Panc1 (cell line): ENCODE measurements at regions not wholly inside any gene's neighbourhood (a gene's known extent, or its start where the extent isn't known, plus 50 kb on each side); places are given as distances from the start of the nearest gene placed in this dataset.
A peak's percentile ranks its signal among the peaks of the same experiment; 100 is the strongest.

Source experiments
- ATAC-seq: fragments of 200-7000 bp; cut with Tn5 transposase; 2 replicates; pipeline ENCODE4 v1.9.1; 2020; ENCODE audit warnings: mild to moderate bottlenecking, moderate library complexity
- BruUV-seq: library from RNA; stranded (reverse); fragments of 400-500 nt; replicated peaks from 2 replicates; lab custom pipeline; 2021; lab: Mats Ljungman, UMichigan
- CTCF ChIA-PET: fragments of 300-600 bp; sonication (Branson Sonifier 250); formaldehyde crosslinking; loops from one replicate; lab custom pipeline; 2022; ENCODE audit warnings: antibody characterized with exemption; lab: Charles Lee
- POLR2A ChIA-PET: fragments of 300-600 bp; sonication (Branson Sonifier 250); formaldehyde crosslinking; loops from one replicate; lab custom pipeline; 2022; ENCODE audit warnings: antibody characterized with exemption; lab: Charles Lee
- DNase-seq: peaks from one replicate; pipeline ENCODE4 v3.0.0-alpha.2; 2010; ENCODE audit warnings: low read depth, low spot score
- H3K27ac ChIP-seq: 2 replicates; pipeline ENCODE4 v1.5.1; 2011; ENCODE audit warnings: mild to moderate bottlenecking, low read length, inconsistent platforms
- H3K27me3 ChIP-seq: fragments of 200-500 bp; sonication (Bioruptor generic); 2 replicates; pipeline ENCODE4 v1.6.0; 2014; ENCODE audit warnings: low read length, inconsistent platforms; ENCODE audit not compliant: control insufficient read depth, insufficient read depth
- H3K36me3 ChIP-seq: fragments of 200-500 bp; sonication (Bioruptor generic); 2 replicates; pipeline ENCODE4 v1.5.1; 2014; ENCODE audit warnings: inconsistent platforms, mild to moderate bottlenecking, low read length, moderate library complexity; ENCODE audit not compliant: control insufficient read depth, insufficient read depth
- H3K4me1 ChIP-seq: 2 replicates; pipeline ENCODE4 v1.5.1; 2011; ENCODE audit warnings: inconsistent platforms, mild to moderate bottlenecking, low read length, moderate library complexity; ENCODE audit not compliant: control insufficient read depth, insufficient read depth
- H3K4me3 ChIP-seq, 2 experiments: 2 replicates each; pipeline ENCODE4 v1.5.1; 2011 to 2012; ENCODE audit warnings: low read depth in 2 of 2, low read length in 2 of 2, mild to moderate bottlenecking in 2 of 2, inconsistent platforms in 1 of 2, moderate library complexity in 1 of 2
- H3K9me3 ChIP-seq: fragments of 200-500 bp; sonication (Bioruptor generic); 2 replicates; pipeline ENCODE4 v1.5.1; 2014; ENCODE audit warnings: low read depth, mild to moderate bottlenecking, inconsistent platforms, low read length, moderate library complexity; ENCODE audit not compliant: control insufficient read depth, insufficient read depth
- POLR2AphosphoS5 ChIP-seq: IDR thresholded peaks from 2 replicates; pipeline ENCODE4 v1.6.1; 2012; ENCODE audit warnings: mild to moderate bottlenecking, low read depth, low read length, moderate library complexity
- SIN3A ChIP-seq: IDR thresholded peaks from 2 replicates; pipeline ENCODE4 v1.6.1; 2012; ENCODE audit warnings: low read depth, mild to moderate bottlenecking, low read length, moderate library complexity, borderline replicate concordance; ENCODE audit not compliant: insufficient read depth
- TCF7L2 ChIP-seq: IDR thresholded peaks from 2 replicates; pipeline ENCODE4 v1.6.1; 2011; ENCODE audit warnings: mild to moderate bottlenecking, low read depth, low read length, inconsistent platforms
- in situ Hi-C: cut with HindIII; loops from 2 replicates; pipeline ENCODE4 v1.10.0; 2016; ENCODE audit warnings: low sequenced_read_pairs, low pct_unique_long_range_greater_than_20kb
- intact Hi-C: fragments of 100-400 bp; cut with micrococcal nuclease; formaldehyde crosslinking; loops from one replicate; pipeline ENCODE4 v1.10.0; 2022; ENCODE audit not compliant: unreplicated experiment
- TF ChIP-seq, protein P1 (sequence below), 2 experiments: IDR thresholded peaks; 2 replicates each; pipeline ENCODE4 v1.6.1; 2011 to 2012; ENCODE audit warnings: low read depth in 2 of 2, control low read depth in 1 of 2, low read length in 1 of 2, mild to moderate bottlenecking in 1 of 2, moderate library complexity in 1 of 2; ENCODE audit not compliant: insufficient read depth in 1 of 2
- TF ChIP-seq, protein P2 (sequence below): fragments of 450-650 bp; IDR thresholded peaks from 2 replicates; pipeline ENCODE4 v1.5.1; 2017; ENCODE audit warnings: mild to moderate bottlenecking

DNA sequence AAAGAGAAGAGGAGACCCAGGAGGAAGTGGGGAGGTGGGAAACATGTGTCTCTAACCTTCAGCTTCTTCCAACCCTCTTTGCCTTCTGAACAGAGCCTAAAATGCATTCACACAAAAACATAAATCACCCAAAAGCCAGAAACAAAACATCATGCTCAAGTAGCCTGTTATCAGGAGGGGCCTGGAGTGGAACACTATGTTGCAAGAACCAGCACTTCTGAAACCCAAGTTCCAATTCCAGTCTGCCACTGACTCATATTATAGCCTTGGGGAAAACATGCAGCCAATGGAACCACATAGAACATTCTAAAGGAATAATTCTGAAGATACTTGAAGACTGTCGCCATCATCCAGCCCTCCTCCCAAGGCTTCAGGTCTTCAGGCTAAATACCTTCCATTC lies 169.8 kb upstream of the PLXNC1 start:
- ChIA-PET POLR2A (no interaction called here), CTCF (no interaction called here)

DNA sequence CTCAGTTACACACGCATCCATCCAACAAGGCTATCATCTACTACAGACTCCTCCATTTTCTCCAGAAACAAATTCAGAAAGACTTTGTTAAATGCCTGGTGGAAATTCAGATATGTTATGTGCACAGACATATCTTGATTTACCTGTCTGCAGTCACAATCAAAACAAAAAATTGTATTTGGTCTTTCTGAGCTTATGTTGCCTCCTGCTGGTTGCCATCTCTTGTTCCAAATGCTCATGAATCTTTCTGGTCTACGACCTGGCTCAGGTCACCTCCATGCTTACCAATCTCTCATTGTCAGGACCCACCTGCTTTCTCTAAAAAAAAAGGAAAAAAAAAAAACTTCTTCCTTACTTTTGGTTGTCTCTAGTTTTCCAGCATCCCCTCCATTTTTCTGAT lies 169.2 kb upstream of the PLXNC1 start:
- no peak for ATAC-seq
- TF ChIP-seq, protein P1, sequence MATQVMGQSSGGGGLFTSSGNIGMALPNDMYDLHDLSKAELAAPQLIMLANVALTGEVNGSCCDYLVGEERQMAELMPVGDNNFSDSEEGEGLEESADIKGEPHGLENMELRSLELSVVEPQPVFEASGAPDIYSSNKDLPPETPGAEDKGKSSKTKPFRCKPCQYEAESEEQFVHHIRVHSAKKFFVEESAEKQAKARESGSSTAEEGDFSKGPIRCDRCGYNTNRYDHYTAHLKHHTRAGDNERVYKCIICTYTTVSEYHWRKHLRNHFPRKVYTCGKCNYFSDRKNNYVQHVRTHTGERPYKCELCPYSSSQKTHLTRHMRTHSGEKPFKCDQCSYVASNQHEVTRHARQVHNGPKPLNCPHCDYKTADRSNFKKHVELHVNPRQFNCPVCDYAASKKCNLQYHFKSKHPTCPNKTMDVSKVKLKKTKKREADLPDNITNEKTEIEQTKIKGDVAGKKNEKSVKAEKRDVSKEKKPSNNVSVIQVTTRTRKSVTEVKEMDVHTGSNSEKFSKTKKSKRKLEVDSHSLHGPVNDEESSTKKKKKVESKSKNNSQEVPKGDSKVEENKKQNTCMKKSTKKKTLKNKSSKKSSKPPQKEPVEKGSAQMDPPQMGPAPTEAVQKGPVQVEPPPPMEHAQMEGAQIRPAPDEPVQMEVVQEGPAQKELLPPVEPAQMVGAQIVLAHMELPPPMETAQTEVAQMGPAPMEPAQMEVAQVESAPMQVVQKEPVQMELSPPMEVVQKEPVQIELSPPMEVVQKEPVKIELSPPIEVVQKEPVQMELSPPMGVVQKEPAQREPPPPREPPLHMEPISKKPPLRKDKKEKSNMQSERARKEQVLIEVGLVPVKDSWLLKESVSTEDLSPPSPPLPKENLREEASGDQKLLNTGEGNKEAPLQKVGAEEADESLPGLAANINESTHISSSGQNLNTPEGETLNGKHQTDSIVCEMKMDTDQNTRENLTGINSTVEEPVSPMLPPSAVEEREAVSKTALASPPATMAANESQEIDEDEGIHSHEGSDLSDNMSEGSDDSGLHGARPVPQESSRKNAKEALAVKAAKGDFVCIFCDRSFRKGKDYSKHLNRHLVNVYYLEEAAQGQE (IDR thresholded peaks at IDR 0.05; ENCODE audit: insufficient read depth in 1 of 2, low read depth in 2 of 2, low read length in 1 of 2), result no peak
- TF ChIP-seq TCF7L2, result no peak
- TF ChIP-seq, protein P2, sequence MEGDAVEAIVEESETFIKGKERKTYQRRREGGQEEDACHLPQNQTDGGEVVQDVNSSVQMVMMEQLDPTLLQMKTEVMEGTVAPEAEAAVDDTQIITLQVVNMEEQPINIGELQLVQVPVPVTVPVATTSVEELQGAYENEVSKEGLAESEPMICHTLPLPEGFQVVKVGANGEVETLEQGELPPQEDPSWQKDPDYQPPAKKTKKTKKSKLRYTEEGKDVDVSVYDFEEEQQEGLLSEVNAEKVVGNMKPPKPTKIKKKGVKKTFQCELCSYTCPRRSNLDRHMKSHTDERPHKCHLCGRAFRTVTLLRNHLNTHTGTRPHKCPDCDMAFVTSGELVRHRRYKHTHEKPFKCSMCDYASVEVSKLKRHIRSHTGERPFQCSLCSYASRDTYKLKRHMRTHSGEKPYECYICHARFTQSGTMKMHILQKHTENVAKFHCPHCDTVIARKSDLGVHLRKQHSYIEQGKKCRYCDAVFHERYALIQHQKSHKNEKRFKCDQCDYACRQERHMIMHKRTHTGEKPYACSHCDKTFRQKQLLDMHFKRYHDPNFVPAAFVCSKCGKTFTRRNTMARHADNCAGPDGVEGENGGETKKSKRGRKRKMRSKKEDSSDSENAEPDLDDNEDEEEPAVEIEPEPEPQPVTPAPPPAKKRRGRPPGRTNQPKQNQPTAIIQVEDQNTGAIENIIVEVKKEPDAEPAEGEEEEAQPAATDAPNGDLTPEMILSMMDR, result peak; percentile 64
- TF ChIP-seq SIN3A, result no peak
- intact Hi-C loops, result no loop called here

More for the DNA sequence above, 169.8 kb upstream of the PLXNC1 start:
- Histone ChIP-seq H3K9me3 (no peaks in the 10 kb centered on the region), H3K27ac (no peak overlapping the region), H3K36me3 (no peaks in the 10 kb centered on the region), H3K4me3 (no peak overlapping the region), H3K27me3 (no peaks in the 10 kb centered on the region), H3K4me1 (0 out of 2 replicates have a peak, but pooled peaks cover 3% of the 10 kb centered on the region)
- no TSS peak for BruUV-seq
- intact Hi-C loops (no loop called here), in situ Hi-C loops (no loop called here)
- ATAC-seq, result no peak
- no peak for DNase-seq
- TF ChIP-seq, protein P1 (IDR thresholded peaks at IDR 0.05; ENCODE audit: insufficient read depth in 1 of 2, low read depth in 2 of 2, low read length in 1 of 2), result no peak
- TF ChIP-seq SIN3A (no peak), POLR2AphosphoS5 (no peak), TCF7L2 (no peak)
- TF ChIP-seq, protein P2, result no peak

More for the DNA sequence above, 169.2 kb upstream of the PLXNC1 start:
- POLR2A ChIA-PET, result interaction anchor here (0.7 kb wide), 1 partner anchor 387 kb away, joined by 9 read pairs; no protein-coding TSS in a partner anchor
- CTCF ChIA-PET, result interaction anchor here (0.7 kb wide), 1 partner anchor 359 kb away, joined by 3 read pairs; no protein-coding TSS in a partner anchor
- in situ Hi-C loops, result no loop called here
- Histone ChIP-seq H3K27me3 (no peaks in the 10 kb centered on the region), H3K9me3 (no peaks in the 10 kb centered on the region), H3K4me1 (0 out of 2 replicates have a peak, but pooled peaks cover 3% of the 10 kb centered on the region), H3K27ac (no peak overlapping the region), H3K4me3 (no peak overlapping the region), H3K36me3 (no peaks in the 10 kb centered on the region)
- DNase-seq, result peak; percentile 15
- no TSS peak for BruUV-seq
